ENCODE measurements at regions not wholly inside any gene's neighbourhood (a gene's known extent, or its start where the extent isn't known, plus 50 kb on each side); places are given as distances from the start of the nearest gene placed in this dataset.

DNA sequence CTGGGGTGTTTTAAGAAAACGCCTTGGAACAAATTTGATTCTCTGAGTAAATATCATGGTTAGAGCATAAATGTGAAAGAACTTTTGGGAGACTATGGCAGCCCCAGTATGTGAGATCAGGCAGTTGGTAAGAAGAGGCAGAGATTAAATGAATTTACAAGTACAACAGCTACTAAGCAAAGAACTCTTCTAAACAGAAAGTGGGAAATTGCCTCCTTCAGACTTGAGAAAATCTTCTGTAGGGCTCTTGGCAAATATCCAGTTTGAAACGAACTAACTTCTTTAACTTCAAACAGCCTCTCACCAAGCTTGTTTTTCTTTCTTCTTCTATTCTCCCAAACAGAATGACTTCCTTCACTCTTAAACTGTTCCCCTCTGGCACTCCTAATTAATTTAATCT is 337.7 kb downstream of the SIPA1L2 start:
- TF ChIP-seq, protein P1, sequence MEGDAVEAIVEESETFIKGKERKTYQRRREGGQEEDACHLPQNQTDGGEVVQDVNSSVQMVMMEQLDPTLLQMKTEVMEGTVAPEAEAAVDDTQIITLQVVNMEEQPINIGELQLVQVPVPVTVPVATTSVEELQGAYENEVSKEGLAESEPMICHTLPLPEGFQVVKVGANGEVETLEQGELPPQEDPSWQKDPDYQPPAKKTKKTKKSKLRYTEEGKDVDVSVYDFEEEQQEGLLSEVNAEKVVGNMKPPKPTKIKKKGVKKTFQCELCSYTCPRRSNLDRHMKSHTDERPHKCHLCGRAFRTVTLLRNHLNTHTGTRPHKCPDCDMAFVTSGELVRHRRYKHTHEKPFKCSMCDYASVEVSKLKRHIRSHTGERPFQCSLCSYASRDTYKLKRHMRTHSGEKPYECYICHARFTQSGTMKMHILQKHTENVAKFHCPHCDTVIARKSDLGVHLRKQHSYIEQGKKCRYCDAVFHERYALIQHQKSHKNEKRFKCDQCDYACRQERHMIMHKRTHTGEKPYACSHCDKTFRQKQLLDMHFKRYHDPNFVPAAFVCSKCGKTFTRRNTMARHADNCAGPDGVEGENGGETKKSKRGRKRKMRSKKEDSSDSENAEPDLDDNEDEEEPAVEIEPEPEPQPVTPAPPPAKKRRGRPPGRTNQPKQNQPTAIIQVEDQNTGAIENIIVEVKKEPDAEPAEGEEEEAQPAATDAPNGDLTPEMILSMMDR (IDR thresholded peaks at IDR 0.05; ENCODE audit: low read depth, low read length, missing control alignments), result no peak
- H3K4me3 ChIP-seq (ENCODE audit: low read depth, low read length), result no peak overlapping the region
- no peak for DNase-seq (ENCODE audit: low read depth)

DNA sequence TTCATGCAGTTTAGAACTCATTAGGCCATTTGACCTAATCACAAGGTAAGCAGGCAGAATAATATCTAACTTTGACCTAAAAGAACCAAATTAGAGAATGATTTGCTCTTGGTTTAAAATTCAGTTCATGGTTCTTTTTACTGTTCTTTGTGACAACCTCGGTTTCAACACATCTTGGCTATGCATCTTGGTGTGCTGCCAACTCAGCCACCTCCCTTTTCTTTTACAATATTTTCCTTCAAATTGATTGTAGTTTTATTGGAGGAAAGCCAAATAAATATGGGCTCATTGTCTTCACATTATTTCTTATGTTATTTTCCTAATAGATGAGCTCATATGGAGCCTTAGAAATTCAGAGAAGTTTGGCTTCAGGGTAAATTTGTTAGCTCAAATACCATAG is 338.3 kb downstream of the SIPA1L2 start:
- TF ChIP-seq, protein P1 (IDR thresholded peaks at IDR 0.05; ENCODE audit: low read depth, low read length, missing control alignments), result no peak
- no peak overlapping the region for H3K4me3 ChIP-seq (ENCODE audit: low read depth, low read length)
- no peak for DNase-seq (ENCODE audit: low read depth)

DNA sequence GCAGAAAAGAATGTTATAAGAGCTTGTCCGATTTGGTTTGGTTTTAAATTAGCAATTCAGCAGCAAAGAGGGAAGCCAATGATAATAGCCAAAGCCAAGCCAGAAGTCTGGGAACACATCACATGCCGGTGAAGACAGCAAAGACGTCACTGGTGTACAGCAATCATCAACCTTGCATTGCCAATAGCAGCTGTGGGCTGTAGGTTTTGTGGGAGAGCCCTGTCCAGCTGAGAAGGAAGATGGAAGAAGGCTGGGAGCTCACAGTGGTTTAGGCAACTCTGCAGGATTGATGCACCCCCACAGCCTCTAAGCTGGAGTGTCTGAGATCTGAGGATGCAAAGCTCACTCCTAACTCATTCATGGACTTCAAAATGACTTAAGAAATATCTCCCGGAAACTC is 338.7 kb downstream of the SIPA1L2 start:
- TF ChIP-seq, protein P1 (IDR thresholded peaks at IDR 0.05; ENCODE audit: low read depth, low read length, missing control alignments), result no peak
- no peak for DNase-seq (ENCODE audit: low read depth)
- no peak overlapping the region for H3K4me3 ChIP-seq (ENCODE audit: low read depth, low read length)

DNA sequence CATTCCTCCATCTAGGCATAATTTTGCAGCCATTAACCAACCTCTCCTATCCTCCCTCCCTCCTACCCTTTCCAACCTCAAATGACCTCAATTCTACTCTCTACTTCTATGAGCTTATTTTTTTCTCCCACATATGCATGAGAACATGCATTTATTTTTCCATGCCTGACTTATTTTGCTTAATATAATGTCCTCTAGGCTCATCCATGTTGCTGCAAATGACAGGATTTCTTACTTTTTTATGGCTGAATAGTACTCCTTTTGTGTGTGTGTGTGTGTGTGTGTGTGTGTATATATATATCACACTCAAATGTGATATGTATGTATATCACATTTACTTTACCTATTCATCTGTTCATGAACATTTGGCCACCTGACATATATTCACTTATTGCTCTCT is 339.4 kb downstream of the SIPA1L2 start:
- DNase-seq (ENCODE audit: low read depth), result no peak
- TF ChIP-seq, protein P1 (IDR thresholded peaks at IDR 0.05; ENCODE audit: low read depth, low read length, missing control alignments), result no peak
- no peak overlapping the region for H3K4me3 ChIP-seq (ENCODE audit: low read depth, low read length)

DNA sequence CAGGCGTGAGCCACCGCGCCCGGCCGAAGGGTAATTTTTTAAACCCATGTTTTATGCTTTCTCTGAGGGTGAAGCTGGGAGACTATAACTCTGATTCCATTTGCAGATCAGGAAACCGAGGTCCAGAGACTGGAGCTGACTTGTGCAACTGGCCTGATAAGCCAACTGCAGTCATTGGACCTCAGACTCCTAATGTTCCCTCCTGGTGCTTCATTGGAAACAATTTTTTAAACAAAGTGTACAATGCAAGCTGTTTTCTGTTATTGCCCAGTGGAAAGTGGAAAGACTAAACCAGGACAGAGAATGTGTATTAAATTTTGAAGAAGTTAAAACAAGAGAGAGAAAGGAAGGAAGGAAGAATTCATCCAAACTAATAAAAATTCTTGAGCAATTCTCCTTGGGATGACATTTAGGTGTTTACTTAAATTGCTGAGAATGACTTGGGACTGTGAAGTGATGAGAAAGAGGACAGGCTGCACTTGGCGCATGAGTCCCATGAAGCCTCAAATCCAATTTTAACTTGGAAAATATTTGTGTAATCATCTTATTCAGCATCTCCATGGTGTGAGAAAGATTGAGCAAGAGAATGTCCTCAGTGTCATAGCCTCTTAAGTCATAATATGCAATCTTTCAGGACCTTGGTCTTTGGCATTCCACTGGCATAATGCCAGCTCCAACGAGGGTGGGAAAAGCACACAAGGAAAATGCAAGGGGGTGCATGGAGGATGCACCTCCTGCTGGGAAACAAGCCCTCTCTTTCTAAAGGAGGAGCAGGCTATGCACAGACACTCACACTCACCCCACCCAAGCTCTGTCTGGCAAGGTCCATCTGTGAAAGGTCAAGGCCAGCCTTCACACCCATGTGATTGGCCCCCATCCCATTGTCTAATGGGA is 342.0 kb downstream of the SIPA1L2 start:
- DNase-seq (ENCODE audit: low read depth), result no peak
- H3K4me3 ChIP-seq (ENCODE audit: low read depth, low read length), result no peak overlapping the region
- TF ChIP-seq, protein P1 (IDR thresholded peaks at IDR 0.05; ENCODE audit: low read depth, low read length, missing control alignments), result no peak

DNA sequence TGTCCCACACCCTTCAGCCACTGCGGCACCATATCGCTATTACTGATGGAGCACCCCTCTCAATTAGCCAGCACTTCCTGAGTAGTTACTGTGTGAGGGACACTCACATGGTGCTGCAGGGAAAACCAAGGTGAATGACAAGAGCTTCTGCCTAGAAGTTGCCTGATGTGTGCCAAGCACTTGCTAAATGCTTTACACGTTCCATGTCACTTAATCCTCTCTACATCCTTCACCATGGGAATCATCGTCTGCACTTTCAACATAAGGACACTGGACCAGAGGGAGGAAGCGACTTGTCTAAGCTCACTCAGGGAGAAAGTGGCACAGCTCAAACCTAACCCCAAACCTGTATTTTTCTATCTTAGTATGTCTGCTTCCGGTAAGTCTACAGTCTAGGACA is 344.8 kb downstream of the SIPA1L2 start:
- DNase-seq (ENCODE audit: low read depth), result no peak
- TF ChIP-seq, protein P1 (IDR thresholded peaks at IDR 0.05; ENCODE audit: low read depth, low read length, missing control alignments), result no peak
- H3K4me3 ChIP-seq (ENCODE audit: low read depth, low read length), result no peak overlapping the region

DNA sequence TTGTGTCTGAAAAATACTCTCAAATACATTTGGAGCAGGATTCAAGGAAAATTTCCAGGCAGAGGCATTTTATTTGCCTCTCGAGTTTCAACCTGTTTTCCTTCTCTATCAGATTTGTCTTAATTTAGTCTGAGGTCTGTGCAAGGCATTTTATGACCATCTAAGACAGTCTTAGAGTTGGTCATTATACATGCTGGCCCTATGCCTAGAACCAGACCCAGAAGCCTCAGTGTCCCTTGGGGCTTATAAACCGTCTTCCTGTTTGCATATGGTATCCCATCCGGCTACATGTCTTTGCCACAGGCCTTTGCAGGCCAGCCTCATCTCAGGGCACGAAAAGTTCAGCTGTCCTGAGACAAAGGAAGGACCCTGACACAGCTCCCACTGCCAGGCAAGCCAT is 346.1 kb downstream of the SIPA1L2 start:
- H3K4me3 ChIP-seq (ENCODE audit: low read depth, low read length), result no peak overlapping the region
- DNase-seq (ENCODE audit: low read depth), result no peak
- TF ChIP-seq, protein P1 (IDR thresholded peaks at IDR 0.05; ENCODE audit: low read depth, low read length, missing control alignments), result no peak
